ENCODE measurements at regions not wholly inside any gene's neighbourhood (a gene's known extent, or its start where the extent isn't known, plus 50 kb on each side); places are given as distances from the start of the nearest gene placed in this dataset.

GRCh38 chr10:55378196-55378595 is 577.2 kb upstream of the PCDH15 start:
- DNase-seq, result no peak
- no peak for TF ChIP-seq POLR2A (IDR thresholded peaks at IDR 0.05)
- TF ChIP-seq, protein P1, sequence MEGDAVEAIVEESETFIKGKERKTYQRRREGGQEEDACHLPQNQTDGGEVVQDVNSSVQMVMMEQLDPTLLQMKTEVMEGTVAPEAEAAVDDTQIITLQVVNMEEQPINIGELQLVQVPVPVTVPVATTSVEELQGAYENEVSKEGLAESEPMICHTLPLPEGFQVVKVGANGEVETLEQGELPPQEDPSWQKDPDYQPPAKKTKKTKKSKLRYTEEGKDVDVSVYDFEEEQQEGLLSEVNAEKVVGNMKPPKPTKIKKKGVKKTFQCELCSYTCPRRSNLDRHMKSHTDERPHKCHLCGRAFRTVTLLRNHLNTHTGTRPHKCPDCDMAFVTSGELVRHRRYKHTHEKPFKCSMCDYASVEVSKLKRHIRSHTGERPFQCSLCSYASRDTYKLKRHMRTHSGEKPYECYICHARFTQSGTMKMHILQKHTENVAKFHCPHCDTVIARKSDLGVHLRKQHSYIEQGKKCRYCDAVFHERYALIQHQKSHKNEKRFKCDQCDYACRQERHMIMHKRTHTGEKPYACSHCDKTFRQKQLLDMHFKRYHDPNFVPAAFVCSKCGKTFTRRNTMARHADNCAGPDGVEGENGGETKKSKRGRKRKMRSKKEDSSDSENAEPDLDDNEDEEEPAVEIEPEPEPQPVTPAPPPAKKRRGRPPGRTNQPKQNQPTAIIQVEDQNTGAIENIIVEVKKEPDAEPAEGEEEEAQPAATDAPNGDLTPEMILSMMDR (IDR thresholded peaks at IDR 0.05), result no peak
- intact Hi-C loops (cut with DNase I), result no loop called here
- Histone ChIP-seq H3K4me1 (no peaks in the 10 kb centered on the region), H3K9me3 (no peaks in the 10 kb centered on the region), H3K4me3 (no peak overlapping the region), H3K36me3 (no peaks in the 10 kb centered on the region), H3K27ac (no peak overlapping the region), H3K27me3 (no peaks in the 10 kb centered on the region)
- 39 to 41% methylated on average over 1 of the region's 1 CpG for WGBS, 2 donors

DNA sequence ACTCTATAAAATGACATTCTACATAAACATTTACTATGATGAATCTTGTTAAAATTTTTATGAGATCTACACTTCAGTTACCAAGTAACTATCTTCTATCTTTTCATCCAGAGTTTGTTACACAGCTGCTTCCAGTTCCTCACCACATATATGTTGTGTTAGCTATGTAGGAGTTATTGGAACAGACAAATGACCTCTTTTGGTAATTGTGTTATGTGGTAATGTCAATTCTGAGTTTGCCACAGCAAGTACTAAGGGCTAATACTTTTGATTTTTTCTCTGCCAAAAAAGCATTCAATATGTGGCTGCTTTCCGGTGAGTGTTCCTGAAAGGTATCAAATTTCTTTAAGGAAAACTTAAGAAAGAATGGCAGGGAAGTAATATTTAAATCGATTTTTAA is 573.9 kb upstream of the PCDH15 start:
- Histone ChIP-seq H3K36me3 (no peaks in the 10 kb centered on the region), H3K27ac (no peak overlapping the region), H3K4me1 (no peaks in the 10 kb centered on the region), H3K4me3 (no peak overlapping the region), H3K9me3 (no peaks in the 10 kb centered on the region), H3K27me3 (no peaks in the 10 kb centered on the region)
- DNase-seq, result no peak
- intact Hi-C loops (cut with DNase I), result no loop called here
- TF ChIP-seq POLR2A (IDR thresholded peaks at IDR 0.05), result no peak
- TF ChIP-seq, protein P1 (IDR thresholded peaks at IDR 0.05), result no peak
- 22 to 34% methylated on average over 2 of the region's 2 CpGs for WGBS, 2 donors

- Histone ChIP-seq H3K9me3 (no peaks in the 10 kb centered on the region), H3K27ac (no peak overlapping the region), H3K4me1 (no peaks in the 10 kb centered on the region), H3K36me3 (no peaks in the 10 kb centered on the region), H3K27me3 (no peaks in the 10 kb centered on the region), H3K4me3 (no peak overlapping the region)
- TF ChIP-seq POLR2A (IDR thresholded peaks at IDR 0.05), result no peak
- TF ChIP-seq, protein P1 (IDR thresholded peaks at IDR 0.05), result no peak
- no peak for DNase-seq
- intact Hi-C loops (cut with DNase I), result no loop called here
These were observed 573.0 kb upstream of the PCDH15 start for GRCh38 chr10:55374060-55374459.

- intact Hi-C loops (cut with DNase I), result no loop called here
- TF ChIP-seq, protein P1 (IDR thresholded peaks at IDR 0.05), result no peak
- no peak for TF ChIP-seq POLR2A (IDR thresholded peaks at IDR 0.05)
- H3K27me3 ChIP-seq, result no peaks in the 10 kb centered on the region
- no peaks in the 10 kb centered on the region for H3K9me3 ChIP-seq
- 17 to 31% methylated on average over 1 of the region's 1 CpG for WGBS, 2 donors
- no peaks in the 10 kb centered on the region for H3K4me1 ChIP-seq
- no peak overlapping the region for H3K4me3 ChIP-seq
- no peak overlapping the region for H3K27ac ChIP-seq
- DNase-seq, result no peak
- H3K36me3 ChIP-seq, result no peaks in the 10 kb centered on the region
These were observed 568.8 kb upstream of the PCDH15 start for GRCh38 chr10:55369670-55370420.

DNA sequence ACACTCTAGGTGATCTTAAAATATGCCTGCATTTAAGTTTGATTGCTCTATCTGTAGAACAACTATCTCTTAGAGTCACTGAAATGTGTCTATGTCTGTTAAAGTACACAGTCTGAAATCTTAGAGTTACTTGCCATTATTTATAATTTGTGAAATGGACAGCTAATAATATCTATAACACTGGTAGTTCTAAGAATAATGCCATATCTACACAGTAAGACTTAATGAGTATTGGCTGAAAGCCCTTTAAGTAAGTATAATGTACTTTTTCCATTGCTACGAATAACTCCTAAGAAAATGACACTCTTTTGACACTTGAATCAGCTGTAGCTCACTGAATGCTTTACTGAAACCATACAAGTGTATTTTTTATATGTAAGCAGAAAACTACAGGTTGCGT is 567.4 kb upstream of the PCDH15 start:
- no peak for TF ChIP-seq POLR2A (IDR thresholded peaks at IDR 0.05)
- TF ChIP-seq, protein P1 (IDR thresholded peaks at IDR 0.05), result no peak
- Histone ChIP-seq H3K4me1 (no peaks in the 10 kb centered on the region), H3K36me3 (no peaks in the 10 kb centered on the region), H3K9me3 (no peaks in the 10 kb centered on the region), H3K27ac (no peak overlapping the region), H3K4me3 (no peak overlapping the region), H3K27me3 (no peaks in the 10 kb centered on the region)
- intact Hi-C loops (cut with DNase I), result no loop called here
- 63 to 72% methylated on average over 2 of the region's 2 CpGs for WGBS, 2 donors
- no peak for DNase-seq

All from esophagus squamous epithelium (tissue), 5 donors.